ENCODE measurements at regions not wholly inside any gene's neighbourhood (a gene's known extent, or its start where the extent isn't known, plus 50 kb on each side); places are given as distances from the start of the nearest gene placed in this dataset.

- TF ChIP-seq ZNF687 (CRISPR knock-in tag; IDR thresholded peaks at IDR 0.05), result no peak
- TF ChIP-seq ONECUT2 (CRISPR knock-in tag; IDR thresholded peaks at IDR 0.05), result no peak
- TF ChIP-seq ZNF7 (CRISPR knock-in tag; IDR thresholded peaks at IDR 0.05), result no peak
- TF ChIP-seq ZNF83 (CRISPR knock-in tag; IDR thresholded peaks at IDR 0.05; ENCODE audit: borderline replicate concordance), result no peak
- no peak for TF ChIP-seq GZF1 (CRISPR knock-in tag; IDR thresholded peaks at IDR 0.05)
Observed at GRCh38 chr19:31639306-31639705, 290.1 kb upstream of the TSHZ3 start (continued).

GRCh38 chr19:31641591-31641990 is 292.4 kb upstream of the TSHZ3 start:
- peaks cover 88% of the 10 kb centered on the region for H3K9me3 ChIP-seq (ENCODE audit: low read length)
- no peak for FAIRE-seq
- BruUV-seq (replicated peaks), result no TSS peak
- in situ Hi-C loops (cut with HindIII; ENCODE audit: extremely low pct_ligation_motif_present, low pct_unique_long_range_greater_than_20kb), result no loop called here
- no peaks in the 10 kb centered on the region for H3K27me3 ChIP-seq (ENCODE audit: control insufficient read depth in 1 of 2, insufficient read depth in 2 of 2, low read length in 2 of 2)
- no peak overlapping the region for H3K9ac ChIP-seq (ENCODE audit: insufficient read depth, low read depth, low read length)
- no peak for ATAC-seq
- CTCF ChIA-PET (ENCODE audit: low intra/inter-chr PET ratio, low total read pairs), result no interaction called here
- 0% methylated on average over 2 of the region's 2 CpGs for WGBS (ENCODE audit: low lambda C conversion rate)
- no peak overlapping the region for H2AFZ ChIP-seq (ENCODE audit: low read length)
- no peak for DNase-seq (ENCODE audit: low spot score)
- no peaks in the 10 kb centered on the region for H4K20me1 ChIP-seq (ENCODE audit: insufficient read depth, low read length)
- H3K4me1 ChIP-seq (ENCODE audit: insufficient read depth, low read length), result no peaks in the 10 kb centered on the region
- H3K4me3 ChIP-seq (replicated peaks in 1 of 3; ENCODE audit: insufficient read depth in 1 of 3, low read depth in 2 of 3, low read length in 3 of 3), result no peak overlapping the region
- no peaks in the 10 kb centered on the region for H3K79me2 ChIP-seq (ENCODE audit: insufficient read depth, low read length)
- no peaks in the 10 kb centered on the region for H3K36me3 ChIP-seq (replicated peaks in 1 of 2; ENCODE audit: control insufficient read depth in 1 of 2, insufficient read depth in 2 of 2, low read length in 2 of 2)
- POLR2A ChIA-PET, result no interaction called here
- H3K27ac ChIP-seq (ENCODE audit: extremely low read length, insufficient read depth, low read length), result no peak overlapping the region
- H3K4me2 ChIP-seq (ENCODE audit: low read depth, low read length), result no peak overlapping the region
- intact Hi-C loops (cut with micrococcal nuclease; ENCODE audit: unreplicated experiment), result no loop called here
- TF ChIP-seq ATM (IDR thresholded peaks at IDR 0.05; ENCODE audit: borderline replicate concordance) (no peak), KLF11 (CRISPR knock-in tag; IDR thresholded peaks at IDR 0.05) (no peak), ZNF512B (CRISPR knock-in tag; IDR thresholded peaks at IDR 0.05; ENCODE audit: borderline replicate concordance) (no peak), HIVEP1 (CRISPR knock-in tag; IDR thresholded peaks at IDR 0.05) (no peak), ZNF580 (CRISPR knock-in tag; IDR thresholded peaks at IDR 0.05; ENCODE audit: borderline replicate concordance, low read depth) (no peak), ZNF350 (CRISPR knock-in tag; IDR thresholded peaks at IDR 0.05; ENCODE audit: borderline replicate concordance, low read depth) (no peak), ZNF773 (CRISPR knock-in tag; IDR thresholded peaks at IDR 0.05; ENCODE audit: borderline replicate concordance) (no peak), ATF4 (CRISPR knock-in tag; IDR thresholded peaks at IDR 0.05) (no peak), ZC3H4 (CRISPR knock-in tag; IDR thresholded peaks at IDR 0.05; ENCODE audit: borderline replicate concordance) (no peak), ZNF564 (CRISPR knock-in tag; IDR thresholded peaks at IDR 0.05) (no peak)

Measured in HepG2 (cell line).